ENCODE measurements at regions not wholly inside any gene's neighbourhood (a gene's known extent, or its start where the extent isn't known, plus 50 kb on each side); places are given as distances from the start of the nearest gene placed in this dataset.

DNA sequence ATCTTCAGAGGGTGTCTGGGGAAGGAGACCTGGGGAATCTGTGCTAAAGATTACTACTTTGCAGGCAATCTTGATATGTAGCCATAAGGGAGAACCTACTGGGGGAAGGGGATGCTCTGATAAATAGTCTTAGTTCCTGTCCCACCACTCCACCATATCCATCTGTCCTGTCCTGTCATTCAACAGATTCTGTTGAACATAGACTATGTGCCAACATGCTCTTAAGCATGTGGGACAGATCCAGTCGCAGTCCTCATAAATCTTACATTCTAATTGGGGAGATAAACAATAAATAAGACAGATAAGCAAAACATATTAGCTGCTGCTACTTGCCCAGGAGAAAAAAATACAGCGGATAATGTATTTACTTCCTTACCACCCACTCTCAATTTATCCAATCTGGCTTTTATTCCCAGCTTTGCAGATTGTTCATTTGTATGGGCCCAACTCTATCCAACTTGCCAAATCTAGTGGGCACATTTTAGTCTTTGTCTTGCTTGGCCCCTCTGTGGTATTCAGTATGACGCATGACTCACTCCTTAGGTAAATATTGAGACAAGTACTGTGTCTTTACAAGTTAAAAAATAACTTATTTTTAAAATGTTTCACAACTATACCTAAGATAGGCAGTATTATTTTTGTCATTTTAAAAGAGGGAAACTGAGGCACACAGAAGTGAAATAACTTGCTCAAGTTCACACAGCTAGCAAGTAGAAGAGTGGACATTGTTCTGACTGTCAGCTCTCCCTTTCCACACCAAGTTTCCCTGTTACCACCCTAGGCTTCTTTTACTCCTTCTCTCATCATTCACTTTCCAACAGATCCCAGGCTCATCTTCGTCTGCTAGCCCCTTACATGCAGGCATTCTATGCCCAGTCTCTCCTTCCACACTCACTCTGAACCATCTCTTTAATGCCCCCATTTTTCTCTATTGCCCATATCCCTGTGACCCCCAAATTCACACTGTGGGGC lies 133.6 kb upstream of the SESN3 start:
- TF ChIP-seq, protein P1, sequence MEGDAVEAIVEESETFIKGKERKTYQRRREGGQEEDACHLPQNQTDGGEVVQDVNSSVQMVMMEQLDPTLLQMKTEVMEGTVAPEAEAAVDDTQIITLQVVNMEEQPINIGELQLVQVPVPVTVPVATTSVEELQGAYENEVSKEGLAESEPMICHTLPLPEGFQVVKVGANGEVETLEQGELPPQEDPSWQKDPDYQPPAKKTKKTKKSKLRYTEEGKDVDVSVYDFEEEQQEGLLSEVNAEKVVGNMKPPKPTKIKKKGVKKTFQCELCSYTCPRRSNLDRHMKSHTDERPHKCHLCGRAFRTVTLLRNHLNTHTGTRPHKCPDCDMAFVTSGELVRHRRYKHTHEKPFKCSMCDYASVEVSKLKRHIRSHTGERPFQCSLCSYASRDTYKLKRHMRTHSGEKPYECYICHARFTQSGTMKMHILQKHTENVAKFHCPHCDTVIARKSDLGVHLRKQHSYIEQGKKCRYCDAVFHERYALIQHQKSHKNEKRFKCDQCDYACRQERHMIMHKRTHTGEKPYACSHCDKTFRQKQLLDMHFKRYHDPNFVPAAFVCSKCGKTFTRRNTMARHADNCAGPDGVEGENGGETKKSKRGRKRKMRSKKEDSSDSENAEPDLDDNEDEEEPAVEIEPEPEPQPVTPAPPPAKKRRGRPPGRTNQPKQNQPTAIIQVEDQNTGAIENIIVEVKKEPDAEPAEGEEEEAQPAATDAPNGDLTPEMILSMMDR (IDR thresholded peaks at IDR 0.05) = no peak
- TF ChIP-seq POLR2AphosphoS5 (IDR thresholded peaks at IDR 0.05) = no peak
- TF ChIP-seq POLR2A (IDR thresholded peaks at IDR 0.05) = no peak
- TF ChIP-seq EP300 (IDR thresholded peaks at IDR 0.05; ENCODE audit: low read depth) = no peak

All from transverse colon (tissue), 4 donors.